B cell (primary cell): ENCODE measurements at regions not wholly inside any gene's neighbourhood (a gene's known extent, or its start where the extent isn't known, plus 50 kb on each side); places are given as distances from the start of the nearest gene placed in this dataset.

Source experiments
- CTCF ChIP-seq: fragments of 200-600 bp; IDR thresholded peaks from one replicate; pipeline ENCODE4 v1.8.0; 2022; ENCODE audit warnings: antibody characterized with exemption, mild to moderate bottlenecking
- EZH2 ChIP-seq: IDR thresholded peaks from 2 replicates; pipeline ENCODE4 v1.6.1; 2012; ENCODE audit warnings: borderline replicate concordance, low read depth, mild to moderate bottlenecking, moderate library complexity, low read length; ENCODE audit not compliant: insufficient read depth, poor library complexity, severe bottlenecking

GRCh38 chr9:22537721-22538120, 91.1 kb downstream of the DMRTA1 start:
- no peak for TF ChIP-seq CTCF
- TF ChIP-seq EZH2, result no peak
